ENCODE measurements at regions not wholly inside any gene's neighbourhood (a gene's known extent, or its start where the extent isn't known, plus 50 kb on each side); places are given as distances from the start of the nearest gene placed in this dataset.
"Not testable (repeated sequence)": the region's sequence is repeated elsewhere in the genome, so short reads cannot be mapped to it uniquely, and the experiment has no call there.

DNA sequence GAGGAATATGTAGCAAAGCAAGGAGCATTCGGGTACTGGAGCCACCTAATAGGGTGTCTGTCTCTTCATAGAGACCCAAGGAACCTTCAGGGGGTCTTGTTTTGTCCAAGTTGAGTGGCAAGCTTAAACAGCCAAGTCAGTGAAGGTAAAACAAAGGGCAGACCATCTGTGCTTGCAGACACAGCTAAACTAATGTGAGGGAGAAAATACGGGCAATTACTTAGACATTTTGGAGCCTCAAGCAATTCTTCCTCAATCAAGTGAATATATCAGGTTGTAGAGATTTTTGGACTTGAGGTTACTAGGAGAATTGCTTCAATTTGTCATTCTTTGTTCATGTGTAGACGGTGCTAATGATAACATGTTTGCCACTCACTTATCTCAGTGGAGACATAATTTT lies 148.2 kb upstream of the ARHGAP20 start:
- no peak for DNase-seq

DNA sequence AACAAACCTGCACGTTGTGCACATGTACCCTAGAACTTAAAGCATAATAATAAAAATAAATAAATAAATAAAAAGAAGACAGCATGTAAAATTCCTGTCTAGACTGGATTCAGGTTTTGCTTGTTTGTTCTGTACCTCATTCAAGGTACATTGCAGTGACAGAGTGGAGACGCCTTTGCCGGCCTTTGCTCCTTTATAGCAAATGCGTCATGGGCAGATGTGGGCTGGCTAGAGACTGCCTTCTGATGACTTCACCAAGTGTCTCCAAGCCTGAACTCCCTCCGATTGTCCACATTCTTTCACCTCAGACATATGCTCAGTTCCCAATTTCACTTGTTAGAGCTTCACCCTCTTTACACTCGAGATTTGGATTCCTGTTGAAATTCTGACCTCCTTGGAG lies 147.8 kb upstream of the ARHGAP20 start:
- no peak for DNase-seq

DNA sequence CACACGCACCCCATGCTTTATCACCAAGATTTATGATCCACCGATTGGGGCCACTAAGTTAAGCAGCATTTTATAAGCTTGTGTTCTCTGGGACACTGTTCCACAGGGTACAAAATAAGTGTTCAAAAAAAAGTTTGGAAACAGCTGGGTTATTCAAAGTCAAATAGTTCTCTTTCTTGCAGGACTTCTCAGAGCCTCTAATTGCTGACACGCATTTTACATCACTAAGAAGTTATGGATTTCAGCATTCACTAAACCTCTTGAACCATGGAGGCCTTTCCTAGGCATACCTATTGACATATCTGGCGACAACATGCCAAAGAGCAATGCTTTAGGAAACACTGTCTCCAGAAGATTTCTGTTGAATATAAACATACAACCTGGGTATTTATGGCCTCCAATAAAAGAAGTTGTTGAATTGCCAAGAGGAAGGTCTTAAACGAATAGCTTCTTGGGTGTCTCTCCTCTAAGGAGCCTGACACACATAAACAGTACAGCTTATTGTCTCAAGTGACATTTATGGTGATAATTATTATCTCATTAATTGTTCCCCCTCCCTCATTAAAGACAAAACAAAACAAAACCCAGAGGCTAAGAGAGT lies 147.1 kb upstream of the ARHGAP20 start:
- no peak for DNase-seq

DNA sequence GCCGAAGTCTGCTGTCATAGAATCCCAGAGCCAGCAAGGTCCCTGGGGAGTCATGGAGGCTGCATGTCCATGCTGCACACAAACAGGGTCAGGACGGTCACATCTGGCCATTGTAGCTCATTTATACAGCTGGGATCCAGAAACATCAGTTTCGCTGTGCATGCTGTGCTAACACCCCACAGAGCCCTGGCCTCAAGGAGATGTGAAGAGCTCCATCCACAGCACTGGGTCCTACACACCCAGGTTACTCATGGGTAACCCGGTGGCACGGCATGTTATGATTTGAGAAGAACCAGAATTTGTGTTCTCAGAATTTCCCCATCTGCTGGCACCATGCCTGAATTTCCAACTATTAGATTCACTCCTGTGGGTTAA lies 146.3 kb upstream of the ARHGAP20 start:
- no peak for DNase-seq

DNA sequence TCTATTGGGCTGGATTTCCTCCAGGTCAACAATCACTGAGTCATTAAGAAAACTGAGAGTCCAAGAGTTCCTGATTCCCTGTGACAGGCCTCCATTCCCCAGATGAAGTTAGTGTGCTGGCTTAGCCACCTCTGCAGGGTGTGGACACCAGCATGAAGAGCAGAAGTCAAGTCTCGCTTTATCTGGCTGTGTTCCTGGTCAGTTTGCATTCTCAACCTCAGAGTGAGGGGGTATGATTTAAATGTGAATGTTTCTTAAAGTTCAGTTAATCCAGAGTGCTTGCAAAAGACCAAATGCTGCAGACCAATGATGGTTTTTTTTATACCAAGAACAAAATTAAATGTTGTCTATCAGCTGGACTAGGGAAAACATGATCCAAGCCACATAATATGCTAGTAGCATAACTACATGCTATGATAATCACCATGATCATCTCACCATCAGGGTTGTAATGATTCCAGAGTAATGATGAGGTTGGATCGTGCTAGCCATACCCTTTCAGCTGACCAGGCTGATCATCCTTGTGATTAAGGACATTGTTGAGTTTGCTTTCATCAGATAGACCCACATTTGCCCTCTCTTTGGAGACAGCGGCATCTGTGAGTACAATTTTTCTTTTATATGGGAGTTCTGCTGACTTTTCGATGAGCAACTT lies 145.8 kb upstream of the ARHGAP20 start:
- DNase-seq = no peak

DNA sequence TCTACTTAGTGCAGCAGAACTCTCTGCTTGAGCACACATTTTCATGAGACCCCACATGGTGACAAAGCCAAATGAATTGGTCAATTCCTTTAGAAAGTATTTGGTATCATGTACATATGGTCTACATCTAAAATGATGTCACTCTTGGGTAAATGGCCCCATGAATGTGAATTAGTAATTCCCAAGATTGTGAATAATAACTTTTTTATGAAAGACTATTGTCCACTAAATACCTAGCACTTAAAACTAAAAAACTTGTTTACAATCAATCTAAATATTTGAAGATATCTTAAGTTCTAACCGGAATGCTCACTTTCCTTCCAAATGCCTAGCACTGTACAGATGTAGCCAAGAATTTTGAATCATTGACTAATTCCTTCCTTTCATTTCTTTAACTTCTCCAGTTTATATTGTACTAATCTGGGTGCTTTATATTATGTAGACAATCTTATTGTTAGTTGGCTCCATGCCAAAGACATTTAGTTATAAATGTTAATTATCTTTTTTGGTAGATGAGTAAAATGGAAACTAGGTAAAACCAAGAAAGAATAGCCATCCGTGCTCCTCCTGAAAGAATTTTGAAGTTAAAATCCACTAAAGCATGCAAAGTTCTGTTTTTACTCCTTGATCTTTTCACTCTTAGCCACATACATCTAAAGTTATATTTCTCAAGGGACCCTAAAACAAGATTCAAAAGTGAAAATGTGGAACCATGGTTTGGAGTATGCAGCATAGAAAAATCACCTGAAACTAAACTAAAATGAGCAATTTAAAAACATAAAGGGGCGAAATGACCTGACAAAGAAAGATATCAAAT lies 145.0 kb upstream of the ARHGAP20 start:
- no peak for DNase-seq

DNA sequence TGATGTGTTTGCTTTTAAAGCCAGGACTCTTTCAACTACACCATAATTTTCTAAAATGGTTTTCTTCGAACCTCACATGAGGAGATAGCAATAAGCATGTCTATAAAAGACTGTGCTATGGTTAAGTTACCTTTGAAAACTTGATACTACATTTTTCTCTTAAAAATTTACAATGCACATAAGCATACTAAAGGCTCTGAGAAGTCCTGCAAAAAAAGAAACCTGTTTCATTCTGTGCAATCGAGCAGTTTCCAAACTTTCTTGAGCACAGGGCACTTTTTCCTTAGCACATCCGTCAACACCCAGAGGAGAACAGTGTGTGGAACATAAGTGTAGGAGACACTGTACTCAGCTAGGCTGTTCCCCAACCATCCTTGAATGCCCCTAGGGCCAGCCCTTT lies 144.1 kb upstream of the ARHGAP20 start:
- DNase-seq = no peak

DNA sequence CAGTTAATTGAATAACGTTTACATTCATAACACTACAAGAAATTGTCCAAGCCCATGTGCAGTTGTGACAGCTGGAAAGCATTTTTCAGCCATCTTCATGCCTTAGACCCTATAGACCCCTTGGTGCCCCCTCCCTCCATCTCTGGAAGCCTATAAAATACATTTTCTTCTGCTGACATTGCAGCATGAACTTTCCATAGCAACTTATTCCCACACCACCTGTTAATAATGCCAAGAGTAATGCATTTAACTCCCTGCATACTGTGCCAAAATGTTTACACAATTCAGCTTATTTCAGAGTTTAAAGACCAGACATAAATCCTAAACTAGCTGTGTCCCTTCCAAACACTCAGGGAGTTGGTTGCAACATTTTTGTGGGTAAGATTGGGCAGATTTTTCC lies 143.0 kb upstream of the ARHGAP20 start:
- no peak for DNase-seq

DNA sequence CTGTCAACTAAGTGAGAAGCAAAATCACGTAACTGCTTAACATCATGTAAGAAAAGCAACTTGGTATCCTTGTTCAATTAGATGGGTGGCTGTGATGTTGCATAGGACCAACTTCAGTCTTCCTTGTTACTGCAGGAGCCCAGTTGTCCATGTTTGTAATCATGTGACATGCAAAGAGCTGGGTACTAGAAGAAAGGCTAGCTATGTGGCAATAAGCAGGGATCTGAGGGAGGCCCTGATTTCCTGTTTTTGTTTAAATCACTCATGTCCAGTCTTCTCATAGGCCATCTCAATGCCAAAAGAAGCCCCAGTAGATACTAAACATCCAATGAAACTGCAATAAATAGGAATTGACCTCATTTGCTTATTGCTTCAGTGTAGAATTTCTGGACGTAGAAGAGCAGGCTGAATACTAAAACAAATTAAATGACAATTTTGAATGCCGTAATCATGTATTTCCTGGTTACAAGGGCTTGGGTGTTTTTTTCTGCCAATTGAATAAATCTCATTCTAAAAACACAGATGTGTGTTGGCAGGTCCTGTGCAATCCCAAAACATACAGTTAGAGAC lies 140.8 kb upstream of the ARHGAP20 start:
- DNase-seq = no peak

DNA sequence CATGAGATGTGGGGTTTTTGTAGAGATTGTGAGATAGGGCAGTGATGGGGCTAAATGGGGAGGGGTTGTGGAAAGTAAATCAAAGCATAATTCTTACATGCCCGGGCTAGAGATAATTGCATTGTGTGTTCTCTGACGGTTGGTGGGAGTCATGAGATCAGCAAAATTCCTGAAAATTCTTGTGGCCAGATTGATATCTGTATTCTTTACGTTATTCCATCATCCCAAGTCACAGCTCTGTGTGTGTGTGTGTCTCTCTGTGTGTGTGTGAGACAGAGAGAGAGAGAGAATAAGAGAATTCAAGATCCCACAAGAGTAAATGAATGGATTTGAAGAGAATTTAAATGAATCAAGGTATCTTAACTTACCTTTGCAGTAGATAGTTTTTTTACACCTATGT lies 138.6 kb upstream of the ARHGAP20 start:
- no peak for DNase-seq

DNA sequence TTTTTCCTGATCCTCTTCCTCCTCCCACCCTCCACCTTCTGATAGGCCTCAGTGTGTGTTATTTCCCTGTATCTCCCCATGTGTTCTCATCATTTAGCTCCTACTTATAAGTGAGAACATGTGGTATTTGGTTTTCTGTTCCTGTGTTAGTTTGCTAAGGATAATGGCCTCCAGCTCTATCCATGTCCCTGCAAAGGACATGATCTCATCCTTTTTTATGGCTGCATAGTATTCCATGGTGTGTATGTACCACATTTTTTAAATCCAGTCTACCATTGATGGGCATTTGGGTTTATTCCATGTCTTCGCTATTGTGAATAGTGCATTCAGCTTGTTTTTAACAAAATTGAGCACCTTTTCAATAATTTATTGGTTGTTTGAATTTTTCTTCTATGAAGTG lies 130.8 kb upstream of the ARHGAP20 start:
- not testable (repeated sequence) for DNase-seq

DNA sequence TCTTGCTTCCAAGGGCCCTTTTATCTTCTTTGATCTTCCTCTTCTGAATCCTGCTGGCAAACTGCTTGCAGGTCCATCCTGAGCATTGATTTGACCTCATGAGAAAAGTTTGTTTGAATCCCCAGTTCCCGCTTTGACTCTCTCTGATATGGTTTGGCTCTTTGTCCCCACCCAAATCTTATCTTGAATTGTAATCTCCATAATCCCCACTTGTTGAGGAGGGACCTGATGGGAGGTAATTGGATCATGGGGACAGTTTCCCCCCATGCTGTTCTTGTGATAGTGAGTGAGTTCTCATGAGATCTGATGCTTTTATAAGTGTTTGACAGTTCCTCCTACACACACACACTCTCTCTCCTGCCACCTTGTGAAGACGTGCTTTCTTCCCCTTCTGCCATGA lies 126.6 kb upstream of the ARHGAP20 start:
- DNase-seq = no peak

DNA sequence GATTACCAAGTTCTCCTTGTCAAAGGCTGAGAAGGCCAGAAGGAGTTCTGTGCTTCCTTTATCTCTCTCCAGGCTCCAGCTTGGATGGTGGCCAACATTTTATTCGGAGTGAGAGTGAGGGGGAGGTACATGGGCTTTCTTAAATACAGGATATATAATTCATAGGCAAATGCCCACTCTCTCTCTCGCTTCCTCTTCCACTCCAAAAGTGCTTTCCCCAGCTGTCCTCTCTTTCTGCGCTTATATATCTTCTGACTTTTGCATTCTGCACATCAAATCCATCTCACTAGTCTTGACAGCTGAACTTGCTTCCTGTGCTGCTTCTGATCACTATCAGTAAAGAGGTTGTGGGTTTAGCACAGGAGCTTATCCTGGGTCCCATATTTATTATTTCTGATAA lies 125.4 kb upstream of the ARHGAP20 start:
- DNase-seq = no peak

DNA sequence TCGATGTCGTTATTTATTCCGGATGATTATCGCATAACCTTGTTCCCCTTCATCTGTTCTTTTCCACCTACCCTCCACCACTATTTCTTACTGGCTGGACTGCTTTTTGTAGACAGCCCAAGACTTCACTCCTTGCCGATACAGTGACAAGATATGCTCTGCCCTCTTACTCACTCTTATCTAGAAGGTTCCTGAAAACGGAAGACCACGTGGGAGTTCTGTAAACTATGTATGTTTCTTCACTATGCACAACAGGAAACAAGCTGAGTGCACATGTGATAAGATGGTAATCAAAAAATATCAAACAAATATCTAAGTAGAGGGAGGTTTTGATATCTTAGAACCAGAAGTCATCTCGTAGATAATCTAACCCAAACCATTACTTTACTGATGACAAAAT lies 122.9 kb upstream of the ARHGAP20 start:
- no peak for DNase-seq

DNA sequence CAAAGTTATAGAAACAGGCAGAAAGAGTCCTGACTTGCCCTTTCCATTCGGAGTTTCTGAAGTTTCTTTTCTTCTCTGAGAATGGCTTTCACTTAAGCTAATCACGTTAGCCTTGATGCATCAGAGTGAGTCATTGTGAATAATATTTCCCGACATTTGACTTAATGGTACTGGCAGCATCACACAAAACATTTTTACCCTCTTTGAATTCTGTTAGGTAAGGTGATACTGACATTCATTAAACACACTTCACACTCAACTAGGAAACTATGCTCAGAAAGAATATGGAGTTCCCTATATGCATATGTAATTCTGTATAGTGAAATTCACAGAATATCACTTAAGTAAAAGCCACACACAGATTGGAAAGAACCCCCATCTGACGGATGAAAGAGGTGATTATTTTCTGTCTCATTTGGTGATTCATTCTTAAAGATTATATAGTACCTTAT lies 120.8 kb upstream of the ARHGAP20 start:
- DNase-seq = no peak

DNA sequence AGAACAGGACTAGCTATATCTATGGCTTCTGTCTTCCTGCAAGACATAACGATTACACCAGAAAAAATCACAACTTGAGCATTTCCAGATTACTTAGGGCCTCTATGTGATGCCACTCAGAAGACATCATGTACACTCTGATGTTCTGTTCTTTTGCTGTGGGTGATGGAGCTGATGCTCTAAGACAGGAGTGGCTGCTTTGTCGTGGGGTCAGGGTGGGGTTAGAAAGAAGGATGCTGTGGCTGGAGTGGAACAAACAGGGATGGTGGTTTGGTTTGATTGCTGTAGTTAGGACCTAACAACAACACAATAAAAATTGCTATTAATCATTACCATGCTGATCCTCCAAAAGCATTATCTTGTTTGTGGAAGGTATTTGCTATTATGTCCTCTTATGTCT lies 120.3 kb upstream of the ARHGAP20 start:
- no peak for DNase-seq

DNA sequence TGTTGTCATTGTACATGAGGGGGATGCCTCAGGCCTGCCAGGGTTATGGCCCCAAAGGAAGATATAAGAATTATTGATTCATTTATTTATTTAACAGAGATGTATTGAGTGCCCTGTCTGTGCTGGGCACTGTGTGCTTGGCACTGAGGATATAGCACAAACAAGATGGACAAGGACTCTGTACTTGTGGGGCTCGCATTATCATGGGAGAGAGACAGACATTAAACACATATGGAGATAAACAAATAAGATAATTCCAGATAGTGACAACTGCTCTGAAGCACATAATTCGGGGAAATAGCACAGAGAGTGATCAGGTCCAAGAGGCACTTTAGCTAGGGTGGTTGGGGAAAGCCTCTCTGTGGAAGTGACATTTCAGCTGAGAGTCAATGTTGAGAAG lies 119.8 kb upstream of the ARHGAP20 start:
- no peak for DNase-seq

DNA sequence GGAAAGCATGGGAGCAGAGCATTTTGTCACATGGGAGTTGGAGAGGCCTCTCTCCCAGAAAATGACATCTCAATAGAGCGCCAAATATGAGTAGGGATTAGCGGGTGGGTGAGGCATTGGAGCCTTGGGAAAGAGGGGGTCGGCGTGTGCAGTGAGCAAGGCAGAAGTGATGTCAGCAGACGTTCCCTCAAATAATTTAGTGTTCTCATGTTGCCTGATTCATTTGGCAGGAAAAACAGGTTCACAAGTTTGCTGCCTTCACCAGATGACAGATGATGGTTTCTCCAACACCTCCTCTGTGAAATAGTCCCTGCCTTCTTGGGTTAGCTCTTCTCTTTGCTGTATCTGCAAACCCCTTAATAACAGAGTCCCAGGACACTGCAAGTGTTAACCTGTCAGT lies 118.5 kb upstream of the ARHGAP20 start:
- DNase-seq = no peak

DNA sequence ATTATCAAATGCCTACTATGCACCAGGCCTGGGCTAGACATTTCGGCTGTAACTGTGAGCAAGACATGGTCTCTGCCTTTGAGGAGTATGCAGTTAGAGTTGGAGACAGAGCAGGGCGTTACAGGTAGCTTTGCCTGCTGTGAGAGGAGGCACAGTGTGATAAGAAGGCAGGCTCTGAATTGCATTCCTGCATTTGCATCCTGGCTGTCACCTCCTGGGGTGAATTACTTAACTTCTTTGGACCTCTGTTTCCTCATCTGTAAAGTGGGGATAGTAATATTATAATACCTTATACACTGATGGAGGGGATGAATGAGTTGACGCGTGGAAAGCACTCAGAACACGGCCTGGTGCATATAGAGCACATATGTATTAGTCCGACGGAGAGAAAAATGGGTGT lies 118.1 kb upstream of the ARHGAP20 start:
- no peak for DNase-seq

DNA sequence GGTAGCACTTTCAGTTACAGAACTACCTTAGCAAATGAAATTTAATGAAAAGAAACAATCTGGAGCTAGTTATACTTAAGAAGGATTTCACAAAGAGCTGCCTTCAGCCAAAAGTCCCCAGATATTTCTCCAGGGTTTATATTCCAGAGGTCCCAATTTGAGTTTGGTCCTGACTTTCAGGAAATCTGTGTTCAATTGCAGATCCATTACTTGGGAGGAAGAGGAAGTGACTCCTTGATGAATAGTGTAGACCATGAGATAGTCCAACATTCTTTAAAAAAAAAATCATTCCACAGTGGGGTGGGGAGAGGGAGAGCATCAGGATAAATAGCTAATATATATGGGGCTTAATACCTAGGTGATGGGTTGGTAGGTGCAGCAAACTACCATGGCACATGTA lies 117.6 kb upstream of the ARHGAP20 start:
- DNase-seq = no peak

DNA sequence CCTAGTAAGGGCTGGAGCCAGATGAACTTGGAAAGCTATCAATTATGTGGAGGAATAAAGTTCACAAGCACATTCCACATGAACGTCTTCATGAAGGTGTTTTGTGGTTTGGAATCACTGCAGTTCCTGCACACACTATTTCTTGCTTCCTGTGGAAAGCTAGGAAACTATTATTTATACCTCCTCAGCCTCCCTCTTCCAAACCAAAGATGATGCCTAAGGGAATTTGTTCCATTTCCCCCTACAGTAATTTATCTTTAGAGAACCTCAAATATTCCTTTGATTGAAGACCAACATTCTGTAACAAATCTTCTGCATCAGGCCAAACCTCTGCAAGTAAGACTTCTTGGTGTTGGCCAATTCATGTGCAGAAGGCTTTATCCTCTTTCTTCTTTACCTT lies 115.8 kb upstream of the ARHGAP20 start:
- DNase-seq = no peak

DNA sequence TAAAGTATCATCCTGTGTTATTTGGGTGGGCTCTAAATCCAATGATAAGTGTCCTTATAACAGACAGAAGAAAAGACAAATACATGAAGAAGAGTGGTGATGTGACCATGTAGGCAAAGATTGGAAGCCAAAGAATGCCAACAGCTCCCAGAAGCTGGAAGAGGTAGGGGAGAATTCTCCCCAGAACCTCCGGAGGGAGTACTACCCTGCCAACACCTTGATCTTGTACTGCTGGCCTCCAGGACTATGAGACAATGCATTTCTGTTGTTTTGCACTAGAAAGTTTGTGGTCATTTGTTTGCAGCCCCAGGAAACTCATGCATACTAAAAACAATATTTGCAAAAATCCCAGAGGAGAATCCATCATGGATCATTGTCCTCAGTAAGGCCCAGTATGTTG lies 115.0 kb upstream of the ARHGAP20 start:
- no peak for DNase-seq

DNA sequence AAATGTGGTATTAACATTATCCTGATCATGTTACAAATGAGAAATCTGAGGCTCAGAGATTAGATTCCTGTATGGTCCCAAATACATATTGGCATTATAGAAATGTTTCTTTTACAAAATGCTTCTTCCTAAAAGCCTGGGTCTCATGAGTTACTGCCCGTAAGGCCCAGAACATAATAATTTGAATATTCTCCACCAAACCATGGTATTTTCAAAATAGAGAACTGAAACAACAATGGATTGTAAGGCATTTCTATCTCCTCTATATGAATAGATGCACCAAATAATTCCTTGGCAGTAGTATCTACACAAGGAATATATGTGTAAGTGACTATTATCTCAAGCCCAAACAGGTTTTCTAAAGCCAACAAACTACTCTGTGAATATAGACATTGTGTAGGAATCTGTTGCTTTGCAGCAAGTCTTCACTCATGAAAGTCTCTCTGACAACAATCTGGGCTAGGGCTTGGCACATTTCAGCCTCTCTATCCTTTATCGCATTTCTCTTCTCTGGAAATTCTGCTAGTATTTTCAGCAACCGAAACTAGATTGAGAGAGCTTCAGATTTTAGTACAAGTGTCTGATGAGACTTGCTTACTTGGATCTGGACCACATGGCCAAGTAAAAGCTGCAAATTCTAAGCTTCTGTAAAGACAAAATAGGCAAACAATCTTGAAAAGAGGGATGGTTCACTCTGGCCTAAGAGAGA lies 112.8 kb upstream of the ARHGAP20 start:
- no peak for DNase-seq

Data from AML-193 (cell line).